GM21447 (cell line): ENCODE measurements at regions not wholly inside any gene's neighbourhood (a gene's known extent, or its start where the extent isn't known, plus 50 kb on each side); places are given as distances from the start of the nearest gene placed in this dataset.
A peak's percentile ranks its signal among the peaks of the same experiment; 100 is the strongest.
"Not testable (repeated sequence)": the region's sequence is repeated elsewhere in the genome, so short reads cannot be mapped to it uniquely, and the experiment has no call there.

Source experiments
- ATAC-seq: cut with Tn5 transposase; IDR thresholded peaks from one replicate; pipeline ENCODE4 v1.9.1; 2021; ENCODE audit not compliant: unreplicated experiment

GRCh38 chr13:80881942-80882445 lies 541.1 kb upstream of the SPRY2 start:
- ATAC-seq = no peak

- no peak for ATAC-seq
Observed at GRCh38 chr13:80881495-80881894, 540.6 kb upstream of the SPRY2 start.

- ATAC-seq = no peak
Observed at GRCh38 chr13:80881034-80881433, 540.1 kb upstream of the SPRY2 start.

- no peak for ATAC-seq
Observed at GRCh38 chr13:80877944-80878241, 537.0 kb upstream of the SPRY2 start.

GRCh38 chr13:80877209-80877943 lies 536.5 kb upstream of the SPRY2 start:
- no peak for ATAC-seq

- ATAC-seq = peak; percentile 87
Observed at GRCh38 chr13:80873589-80873988, 532.7 kb upstream of the SPRY2 start.

GRCh38 chr13:80871971-80872370 lies 531.0 kb upstream of the SPRY2 start:
- not testable (repeated sequence) for ATAC-seq

GRCh38 chr13:80871481-80871880 lies 530.6 kb upstream of the SPRY2 start:
- ATAC-seq = no peak

- ATAC-seq = no peak
Observed at GRCh38 chr13:80870186-80870585, 529.3 kb upstream of the SPRY2 start.

- no peak for ATAC-seq
Observed at GRCh38 chr13:80866921-80867320, 526.0 kb upstream of the SPRY2 start.

GRCh38 chr13:80865329-80865728 lies 524.4 kb upstream of the SPRY2 start:
- ATAC-seq = no peak

GRCh38 chr13:80862456-80862855 lies 521.5 kb upstream of the SPRY2 start:
- no peak for ATAC-seq

GRCh38 chr13:80860845-80861244 lies 519.9 kb upstream of the SPRY2 start:
- no peak for ATAC-seq

GRCh38 chr13:80858131-80858530 lies 517.2 kb upstream of the SPRY2 start:
- no peak for ATAC-seq

- no peak for ATAC-seq
Observed at GRCh38 chr13:80857321-80857720, 516.4 kb upstream of the SPRY2 start.

- ATAC-seq = no peak
Observed at GRCh38 chr13:80850771-80851170, 509.8 kb upstream of the SPRY2 start.

GRCh38 chr13:80844164-80844563 lies 503.2 kb upstream of the SPRY2 start:
- ATAC-seq = no peak

GRCh38 chr13:80841414-80841813 lies 500.5 kb upstream of the SPRY2 start:
- no peak for ATAC-seq

GRCh38 chr13:80840316-80840976 lies 499.5 kb upstream of the SPRY2 start:
- no peak for ATAC-seq

GRCh38 chr13:80835902-80836301 lies 495.0 kb upstream of the SPRY2 start:
- no peak for ATAC-seq

GRCh38 chr13:80830431-80830830 lies 489.5 kb upstream of the SPRY2 start:
- no peak for ATAC-seq

GRCh38 chr13:80828759-80829158 lies 487.8 kb upstream of the SPRY2 start:
- no peak for ATAC-seq

GRCh38 chr13:80825276-80825675 lies 484.4 kb upstream of the SPRY2 start:
- ATAC-seq = no peak
